Eye (tissue), 1 donor: ENCODE measurements at regions not wholly inside any gene's neighbourhood (a gene's known extent, or its start where the extent isn't known, plus 50 kb on each side); places are given as distances from the start of the nearest gene placed in this dataset.
"Not testable (repeated sequence)": the region's sequence is repeated elsewhere in the genome, so short reads cannot be mapped to it uniquely, and the experiment has no call there.

Experiments used
- DNase-seq: peaks from one replicate; pipeline ENCODE4 v3.0.0-alpha.2; 2015

DNA sequence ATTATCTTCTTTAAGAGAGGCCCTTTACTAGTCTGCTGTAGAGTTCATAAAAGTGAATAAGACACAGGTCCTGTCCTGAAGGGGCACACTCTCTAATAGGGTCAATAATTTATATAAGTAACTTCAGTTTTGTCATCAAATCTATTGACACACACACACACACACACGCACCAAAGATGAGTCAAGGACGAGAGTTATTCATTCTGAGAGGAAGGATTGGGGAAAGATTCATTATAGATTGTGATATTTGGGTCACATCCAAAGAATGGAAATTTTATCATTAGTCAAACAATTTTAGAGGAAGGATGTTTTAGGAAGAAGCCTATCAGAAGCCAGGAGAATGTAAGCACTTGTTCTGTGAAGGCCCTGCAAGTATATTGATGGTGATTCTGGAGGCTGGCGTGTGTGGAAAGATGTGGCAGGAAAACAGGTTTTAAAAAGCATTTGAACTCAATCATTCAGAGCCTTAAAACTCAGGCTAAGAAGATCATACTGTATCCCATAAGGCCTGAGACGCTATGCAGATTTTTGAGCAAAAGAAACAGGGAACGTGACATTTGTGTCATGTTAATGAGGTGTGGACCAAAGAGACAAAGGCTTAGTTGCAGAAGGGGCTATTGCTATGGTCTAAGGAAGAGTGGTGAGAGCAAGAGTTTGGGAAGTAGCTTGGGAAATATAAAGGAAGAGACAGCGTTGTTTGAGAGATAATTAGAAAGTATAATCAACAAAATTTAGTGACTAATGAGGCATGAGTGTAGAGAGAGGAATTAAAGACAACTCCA, 161.4 kb upstream of the PREP start:
- no peak for DNase-seq

DNA sequence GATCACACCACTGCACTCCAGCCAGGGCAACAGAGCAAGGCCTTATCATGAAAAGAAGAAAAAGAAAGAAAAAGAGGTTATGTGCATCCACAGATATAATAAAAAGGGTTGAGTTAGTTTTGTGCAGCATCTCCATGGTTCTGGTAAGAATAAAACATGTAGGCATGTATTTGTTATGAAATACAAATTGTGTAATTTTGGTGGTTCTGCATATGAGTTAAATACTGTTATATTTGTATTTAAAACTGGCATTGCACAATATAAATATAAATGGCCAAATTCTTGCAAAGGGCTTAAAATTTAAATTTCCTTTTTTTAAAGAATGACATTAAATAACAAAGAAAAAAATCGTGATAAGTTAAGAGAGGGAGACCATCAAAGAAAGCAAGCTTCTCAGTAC, 159.1 kb upstream of the PREP start:
- DNase-seq: no peak

DNA sequence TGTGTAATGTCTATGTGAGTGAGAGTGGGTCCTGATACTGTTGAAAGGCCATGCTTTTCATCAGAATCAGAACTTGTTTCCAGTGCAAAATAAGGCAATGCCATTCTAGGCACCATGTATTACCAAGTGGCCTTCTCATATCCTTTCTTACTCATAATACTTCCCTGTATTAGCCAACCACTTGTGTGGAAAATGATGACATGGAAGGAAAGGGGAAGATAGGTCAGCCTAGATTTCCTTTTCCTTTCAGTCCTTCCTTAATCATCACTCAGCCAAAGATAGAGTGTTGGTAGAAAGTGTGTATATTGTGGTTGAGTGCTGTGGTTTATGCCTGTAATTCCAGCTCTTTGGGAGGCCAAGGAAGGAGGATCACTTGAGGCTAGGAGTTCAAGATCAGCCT, 158.6 kb upstream of the PREP start:
- DNase-seq: no peak

DNA sequence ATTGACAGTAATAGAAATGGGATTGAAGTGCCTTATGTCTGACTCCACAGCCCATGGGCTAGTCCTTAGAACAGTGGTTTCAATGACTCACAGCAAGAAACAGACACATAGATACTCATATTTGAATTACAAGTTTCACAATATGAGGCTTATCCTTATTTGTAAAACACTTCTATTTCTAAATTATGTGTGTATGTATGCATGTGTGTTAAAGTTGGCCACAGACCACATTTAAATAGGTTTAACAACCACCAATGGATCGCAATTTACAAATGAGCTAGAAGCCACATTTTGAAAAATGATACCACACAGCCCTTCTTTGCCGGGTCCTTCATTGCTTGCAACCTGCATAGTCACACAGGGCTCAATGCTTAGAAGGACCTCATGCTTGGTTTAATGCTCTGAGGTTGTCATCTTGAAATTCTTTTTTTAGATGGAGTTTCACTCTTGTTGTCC, 157.8 kb upstream of the PREP start:
- DNase-seq: no peak

DNA sequence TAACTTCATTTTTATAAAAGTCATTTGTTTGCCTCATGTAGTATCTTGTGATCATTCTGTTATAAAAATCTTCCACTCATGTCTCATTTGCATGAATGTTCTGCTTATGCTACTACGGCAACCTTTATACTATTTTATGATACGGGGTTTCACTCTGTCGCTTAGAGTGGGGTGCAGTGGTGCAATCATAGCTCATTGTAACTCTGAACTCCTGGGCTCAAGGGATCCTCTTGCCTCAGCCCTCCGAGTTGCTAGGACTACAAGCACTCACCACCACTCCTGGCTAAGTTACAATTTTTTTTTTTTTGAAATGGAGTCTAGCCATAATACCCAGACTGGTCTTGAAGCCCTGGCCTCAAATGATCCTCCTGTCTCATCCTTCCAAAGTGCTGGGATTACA, 154.4 kb upstream of the PREP start:
- DNase-seq: no peak

DNA sequence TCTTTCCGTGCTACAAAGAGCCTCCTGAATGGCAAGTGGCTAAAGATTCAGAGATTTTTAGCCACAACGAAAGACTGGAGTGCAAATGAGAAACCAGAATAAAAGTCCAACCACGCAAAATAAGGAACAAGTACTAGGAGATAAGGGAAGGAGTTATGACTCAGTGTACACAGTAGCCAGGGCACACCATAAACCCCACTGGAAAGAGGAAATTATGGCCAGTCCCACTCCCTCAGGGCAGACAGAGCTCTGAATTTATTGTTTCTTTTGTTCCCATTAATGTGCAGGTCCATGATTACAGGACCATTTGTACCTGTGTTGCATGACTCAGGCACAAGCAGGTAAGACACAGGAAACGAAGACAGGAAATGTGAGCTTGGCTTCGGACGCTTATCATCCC, 150.3 kb upstream of the PREP start:
- no peak for DNase-seq

DNA sequence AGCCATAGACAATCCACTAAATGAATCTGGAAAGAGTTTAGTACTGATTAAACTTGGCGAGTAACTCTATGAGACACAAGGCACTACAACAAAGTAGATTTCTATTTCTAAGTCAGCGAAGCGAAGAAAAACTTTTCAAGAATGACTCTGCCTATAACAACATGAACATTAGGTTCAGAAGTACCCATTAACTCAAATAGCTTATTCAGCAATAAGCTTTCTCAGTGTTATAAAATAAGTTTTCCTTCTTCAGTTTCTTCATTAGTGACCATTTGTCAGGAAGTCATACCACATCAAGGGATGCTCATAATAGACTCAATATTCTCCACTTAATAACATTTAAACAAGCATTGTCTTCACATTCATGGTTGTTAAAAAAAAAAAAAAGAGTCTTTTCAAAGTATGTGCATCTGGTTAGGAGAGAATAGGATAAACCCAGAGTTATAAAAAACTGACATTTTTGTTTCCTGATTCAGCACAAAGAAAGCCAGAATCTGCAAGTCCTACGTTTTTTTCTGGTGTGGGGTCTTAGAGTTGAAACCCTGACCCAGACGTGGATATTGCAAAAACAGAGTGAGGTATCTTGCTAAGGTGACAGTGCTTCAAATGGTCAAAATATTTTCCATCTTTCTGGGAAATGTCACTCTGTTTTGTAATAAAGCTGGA, 148.2 kb upstream of the PREP start:
- peak; percentile 24 for DNase-seq

DNA sequence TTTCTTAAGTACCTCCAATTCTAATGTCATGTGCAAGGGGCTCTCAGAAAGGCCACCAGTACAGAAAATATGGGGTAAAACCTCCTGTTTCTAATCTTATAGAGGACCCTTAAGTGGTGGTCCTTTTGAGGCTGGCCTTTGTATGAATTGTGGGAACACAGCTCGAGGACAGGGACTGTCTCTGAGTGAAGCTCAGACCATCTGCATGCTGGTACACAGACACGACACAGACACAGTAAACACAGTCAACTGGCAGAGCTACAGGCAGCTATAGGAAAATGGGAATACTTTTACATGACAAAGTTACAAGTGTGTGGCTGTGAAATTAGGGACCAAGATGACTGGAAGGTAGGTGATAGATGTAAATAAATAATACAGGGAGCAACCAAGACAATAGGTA, 143.9 kb upstream of the PREP start:
- DNase-seq: no peak

DNA sequence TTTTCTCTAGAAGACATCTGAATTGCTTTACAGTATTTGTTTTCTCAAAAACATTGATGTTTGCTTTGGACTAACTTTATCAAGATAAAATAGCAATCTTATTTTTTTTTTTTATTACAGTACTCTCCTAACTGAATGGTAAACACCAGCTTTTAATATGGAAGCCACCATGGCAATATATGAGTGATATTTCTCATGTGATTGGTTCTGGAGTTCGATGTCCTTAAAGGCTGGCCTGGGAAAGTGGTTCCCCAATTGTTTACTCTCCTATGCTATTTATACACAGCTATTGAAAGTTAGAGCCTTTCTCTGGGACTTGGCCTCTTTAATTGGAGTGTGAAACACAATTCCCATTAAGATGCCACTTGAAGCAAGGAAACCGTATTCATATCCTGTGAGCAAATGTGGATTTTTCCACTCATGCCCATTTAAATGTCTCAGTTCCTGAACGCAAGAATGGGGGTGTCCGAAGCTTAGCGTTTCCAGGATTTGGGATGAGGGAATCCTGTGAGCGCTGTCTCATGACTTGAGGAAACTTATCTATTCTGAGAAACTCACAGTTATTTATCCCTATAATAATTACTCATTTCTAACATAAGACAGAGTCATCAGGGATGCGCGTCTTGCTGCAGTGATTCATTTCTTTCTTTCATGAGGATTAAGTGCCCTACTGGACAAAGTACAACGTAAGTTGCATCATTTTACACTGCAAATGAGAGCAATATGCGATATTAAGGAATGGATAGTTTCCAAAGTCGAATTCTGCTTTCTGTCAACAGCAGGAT, 143.3 kb upstream of the PREP start:
- DNase-seq: no peak

DNA sequence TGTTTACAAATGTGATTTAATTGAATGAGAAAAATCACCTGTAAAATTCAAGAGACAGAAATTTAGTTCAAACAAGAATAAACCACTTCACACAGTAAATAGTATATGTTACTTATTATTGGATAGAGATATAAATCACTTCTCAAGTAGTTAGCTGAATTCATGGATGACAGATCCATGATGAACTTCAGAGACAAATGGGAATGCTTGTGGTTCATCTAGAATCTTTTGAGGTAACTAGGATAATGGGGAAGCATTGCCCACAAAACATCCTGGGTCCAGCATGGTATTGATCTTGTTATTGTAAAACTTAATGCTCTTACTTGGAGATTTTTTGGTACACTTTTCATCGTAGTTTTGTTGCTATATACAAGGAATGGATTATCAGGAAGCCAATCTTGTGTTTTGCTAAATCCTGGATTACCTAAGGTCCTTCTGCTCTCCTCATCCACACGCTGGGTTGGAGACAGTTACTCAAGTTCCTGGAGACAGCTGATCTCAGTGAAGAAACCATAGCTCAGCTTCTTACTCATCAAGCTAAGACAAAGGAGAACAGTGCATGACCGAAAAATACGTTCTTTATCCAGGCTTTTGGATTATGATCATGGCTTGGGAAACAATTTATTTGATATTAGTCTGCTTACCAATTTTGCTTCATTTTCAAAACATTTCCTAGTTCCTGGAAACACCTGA, 142.5 kb upstream of the PREP start:
- DNase-seq: no peak

DNA sequence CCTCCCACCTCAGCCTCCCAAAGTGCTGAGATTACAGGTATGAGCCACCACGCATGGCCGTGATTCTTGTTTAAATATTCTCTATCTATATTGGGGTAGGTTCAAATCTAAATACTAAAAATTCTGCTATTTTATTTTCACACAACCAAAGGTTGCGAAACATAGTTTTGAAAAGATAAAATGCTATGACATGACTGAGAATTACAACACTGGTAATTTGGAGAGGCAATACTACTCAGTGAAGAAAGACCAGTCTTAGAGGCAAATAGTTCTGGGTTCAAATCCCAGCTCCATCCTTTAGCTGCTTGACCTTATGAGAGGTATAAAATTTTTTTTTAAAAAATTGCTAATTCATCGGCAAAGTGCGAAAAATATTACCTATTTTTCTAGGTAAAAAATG, 137.0 kb upstream of the PREP start:
- no peak for DNase-seq

DNA sequence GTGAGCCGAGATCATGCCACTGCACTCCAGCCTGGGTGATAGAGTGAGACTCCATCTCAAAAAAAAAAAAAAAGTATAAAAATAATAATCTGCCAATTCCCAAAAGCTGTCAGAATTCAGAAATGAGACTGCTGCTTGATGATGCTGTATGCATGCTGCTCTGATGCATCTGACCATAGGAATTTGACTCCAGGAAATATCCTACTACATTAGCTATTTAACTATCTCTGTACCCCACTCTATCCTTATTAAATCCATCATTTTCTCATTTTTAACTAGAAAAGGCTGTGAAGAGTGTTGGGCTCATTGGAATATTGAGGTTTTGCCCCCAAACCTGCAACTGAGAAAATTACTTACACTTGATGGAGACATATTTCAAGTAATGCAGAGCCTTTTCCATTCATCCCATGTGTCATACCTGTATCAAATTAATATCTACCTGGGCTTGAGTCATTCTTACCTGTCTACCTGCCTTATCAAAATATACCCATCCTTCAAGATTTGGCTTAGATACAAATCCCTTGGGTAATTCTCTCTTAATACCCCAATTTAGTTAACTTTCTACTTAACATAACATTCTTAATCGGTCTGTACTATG, 135.2 kb upstream of the PREP start:
- no peak for DNase-seq

DNA sequence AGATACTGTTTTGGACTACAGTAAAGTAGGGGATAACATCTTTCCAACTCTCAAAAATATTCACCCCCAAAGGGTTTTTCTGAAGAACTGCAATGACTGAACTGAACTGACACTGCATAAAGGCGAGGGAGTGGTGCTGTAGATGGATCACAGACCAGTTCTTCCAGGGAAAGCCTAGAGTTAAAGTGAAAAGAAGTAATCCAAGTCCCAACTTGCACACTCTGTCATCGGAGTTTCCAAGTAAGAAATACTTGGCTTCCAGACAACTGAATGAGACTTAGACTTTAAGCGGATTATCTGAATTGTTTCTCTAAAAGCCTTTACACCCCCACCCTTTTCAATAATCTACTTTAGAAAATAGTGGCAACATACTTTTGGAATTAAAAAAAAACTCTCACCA, 134.1 kb upstream of the PREP start:
- DNase-seq: peak; percentile 29

DNA sequence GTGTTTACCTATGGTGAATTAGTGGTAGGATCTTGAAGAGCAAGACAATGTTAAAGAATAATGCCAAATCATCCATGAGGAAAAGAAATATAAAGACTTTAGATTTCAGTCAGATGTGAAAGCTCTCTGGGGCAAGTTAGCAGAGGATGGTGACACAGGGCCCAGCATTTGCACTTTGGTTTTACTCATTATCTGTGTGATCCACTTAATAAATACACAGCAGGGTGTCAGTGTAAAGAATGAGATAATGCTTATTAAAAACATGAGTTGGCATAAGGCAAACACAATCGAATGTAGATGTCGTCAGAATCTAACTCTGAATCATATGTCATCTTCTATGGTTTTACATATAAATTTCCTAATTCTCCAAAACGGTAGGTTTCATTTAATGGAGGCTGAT, 130.4 kb upstream of the PREP start:
- no peak for DNase-seq

DNA sequence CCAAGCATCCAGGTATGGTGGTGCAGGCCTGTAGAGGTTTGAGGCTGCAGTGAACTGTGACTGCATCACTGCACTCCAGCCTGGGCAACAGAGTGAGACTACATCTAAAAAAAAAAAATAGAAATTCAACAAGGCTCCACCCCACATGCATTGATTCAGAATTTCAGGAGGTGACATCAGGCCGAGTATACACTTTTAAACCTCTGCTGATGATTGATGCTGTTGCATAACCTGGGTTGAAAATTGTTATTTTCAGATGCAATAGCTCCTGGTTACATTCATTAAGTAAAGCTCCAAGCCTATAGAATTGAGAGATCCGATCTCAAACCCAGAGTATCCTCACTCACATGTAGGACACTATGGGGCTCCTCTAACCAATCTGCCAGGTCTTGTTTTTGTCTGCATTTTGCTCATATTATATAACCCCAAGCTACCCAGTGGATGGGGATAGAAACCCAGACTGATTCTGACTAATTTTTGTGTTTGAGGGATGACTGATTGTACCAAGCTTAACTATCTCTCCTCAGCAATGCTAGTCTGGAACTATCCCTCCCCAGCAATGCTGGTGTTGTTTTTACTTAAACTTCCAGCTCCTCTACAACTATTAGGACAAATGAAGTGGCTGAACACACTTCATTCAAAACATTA, 123.5 kb upstream of the PREP start:
- DNase-seq: no peak

DNA sequence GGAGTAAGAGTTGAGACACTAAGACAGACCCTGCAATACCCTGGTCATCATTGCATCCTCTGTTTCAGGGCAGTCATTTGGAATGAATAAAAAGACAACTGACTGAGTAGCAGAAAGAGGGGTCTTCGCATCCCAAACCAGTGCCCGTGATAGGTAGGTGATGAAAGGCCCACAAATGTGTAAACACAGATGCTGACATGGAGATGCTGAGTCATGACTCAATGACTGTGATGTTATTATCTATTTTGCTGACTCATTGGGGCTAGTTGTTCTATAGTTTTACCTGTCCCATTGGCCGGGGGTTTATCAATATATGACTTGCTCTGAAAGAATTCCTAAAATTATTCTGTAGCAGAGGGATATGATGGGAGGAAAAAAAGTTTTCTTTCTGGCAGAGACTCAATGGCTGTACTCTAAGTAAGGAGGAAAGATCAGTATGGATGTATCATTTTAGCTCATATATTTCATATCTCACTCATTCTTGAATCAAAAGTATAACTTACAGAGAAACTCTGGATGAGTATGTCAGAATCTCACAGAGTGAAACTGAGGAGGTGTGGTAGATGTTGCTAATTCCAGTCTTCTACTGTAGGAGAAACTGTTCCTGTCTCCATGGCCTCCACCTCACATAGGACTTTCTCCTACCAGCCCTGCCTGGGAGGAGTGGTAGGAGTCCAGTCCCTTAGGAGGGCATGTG, 119.9 kb upstream of the PREP start:
- no peak for DNase-seq

DNA sequence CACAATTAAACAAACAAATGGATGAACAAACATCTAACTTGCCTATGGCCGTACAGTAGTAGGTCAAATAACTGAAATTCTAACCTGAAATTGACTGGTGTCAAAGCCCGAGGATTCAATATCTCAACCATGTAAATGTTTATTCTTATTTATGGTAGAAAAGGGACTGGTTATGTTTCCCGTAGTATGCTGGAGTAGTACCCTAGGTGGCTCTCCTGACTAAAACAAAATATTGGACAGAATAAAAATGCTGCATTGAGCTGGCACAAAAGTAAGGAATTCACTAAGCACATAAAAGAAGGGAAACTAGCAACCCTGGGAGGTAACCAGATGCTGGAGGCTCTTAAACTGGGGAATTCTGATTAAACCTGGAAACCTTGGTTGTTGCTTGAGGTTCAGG, 117.1 kb upstream of the PREP start:
- no peak for DNase-seq

DNA sequence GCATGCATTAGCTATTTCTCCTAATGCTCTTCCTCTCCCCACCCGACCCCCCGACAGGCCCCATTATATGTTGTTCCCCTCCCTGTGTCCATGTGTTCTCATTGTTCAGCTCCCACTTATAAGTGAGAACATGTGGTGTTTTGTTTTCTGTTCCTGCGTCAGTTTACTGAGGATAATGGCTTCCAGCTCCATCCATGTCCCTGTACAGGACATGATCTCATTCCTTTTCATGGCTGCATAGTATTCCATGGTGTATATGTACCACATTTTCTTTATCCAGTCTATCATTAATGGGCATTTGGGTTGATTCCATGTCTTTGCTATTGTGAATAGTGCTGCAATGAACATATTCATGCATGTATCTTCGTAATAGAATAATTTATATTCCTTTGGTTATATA, 116.1 kb upstream of the PREP start:
- DNase-seq: not testable (repeated sequence)

DNA sequence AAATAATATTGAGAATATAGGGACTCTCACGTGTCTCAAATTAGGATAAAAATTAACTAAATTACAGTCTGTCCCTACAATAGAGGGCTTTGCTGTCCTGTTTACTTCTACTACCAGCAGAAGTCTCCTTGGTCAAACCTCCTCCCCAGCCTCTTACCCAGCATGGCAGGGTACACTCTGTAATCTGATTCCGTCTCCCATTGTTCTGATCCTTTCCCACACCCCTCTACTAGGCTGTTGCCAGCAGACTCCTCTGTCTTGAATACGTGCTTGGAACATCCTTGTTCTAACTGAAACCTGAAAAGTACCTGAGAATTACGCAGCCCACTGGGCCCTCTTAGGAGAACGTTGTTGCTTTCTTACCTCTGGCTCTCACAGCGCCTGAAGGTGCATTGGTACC, 112.2 kb upstream of the PREP start:
- no peak for DNase-seq

DNA sequence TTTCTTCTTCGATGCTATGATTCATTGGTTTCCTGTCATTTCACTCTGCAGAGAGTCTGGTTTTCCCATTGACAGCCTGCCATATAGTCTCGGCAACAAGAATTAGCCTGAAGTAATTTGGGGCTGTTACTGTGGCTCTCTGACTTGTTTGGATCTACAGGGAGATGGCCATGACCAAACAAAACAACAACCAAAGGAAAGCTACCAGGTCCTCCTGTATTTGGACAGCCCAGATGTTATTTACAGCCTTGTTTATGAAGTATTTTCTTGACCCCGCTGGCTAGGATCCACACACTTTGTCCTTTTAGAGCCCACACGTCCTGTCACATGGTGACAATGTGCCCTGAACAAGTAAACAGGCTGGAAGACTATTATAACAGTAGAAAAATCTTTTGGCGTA, 111.4 kb upstream of the PREP start:
- no peak for DNase-seq

DNA sequence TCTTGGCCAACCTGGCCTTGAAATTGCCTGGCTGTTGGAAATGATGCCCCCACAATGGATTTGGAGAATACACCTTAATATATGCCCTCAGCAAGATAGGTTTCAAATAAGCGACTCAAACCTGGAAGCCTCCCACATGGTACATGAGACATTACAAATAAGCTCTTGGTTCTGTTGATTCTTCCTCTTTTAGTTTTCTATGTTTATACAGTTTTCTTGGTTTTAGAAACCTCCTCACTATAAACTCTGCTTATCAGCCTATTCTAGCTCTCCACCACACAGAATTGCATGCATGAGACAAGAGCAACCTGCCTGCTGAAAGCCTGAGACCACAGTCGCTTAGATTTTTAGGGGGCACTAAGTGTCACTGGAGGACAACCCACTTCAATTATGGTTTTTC, 108.8 kb upstream of the PREP start:
- DNase-seq: no peak

DNA sequence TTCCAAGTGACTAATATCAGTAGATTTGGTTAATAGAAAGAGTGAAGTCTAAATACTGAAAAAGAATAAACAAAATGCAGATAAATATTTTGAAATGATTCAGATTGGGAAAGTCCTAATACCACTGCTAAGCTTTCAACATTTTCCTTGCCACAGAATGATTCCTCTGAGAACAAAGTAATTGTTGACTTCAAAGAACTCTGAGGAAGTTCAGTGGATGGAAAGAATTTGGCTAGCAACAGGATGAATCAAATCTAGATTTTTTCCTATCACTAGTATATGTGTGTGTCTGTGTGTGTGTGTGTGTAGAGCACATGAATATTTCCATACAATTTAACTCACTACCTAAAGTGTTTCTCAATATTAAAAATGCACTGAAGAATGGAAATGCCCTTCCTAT, 107.9 kb upstream of the PREP start:
- no peak for DNase-seq
